Panc1 (cell line): ENCODE measurements at regions not wholly inside any gene's neighbourhood (a gene's known extent, or its start where the extent isn't known, plus 50 kb on each side); places are given as distances from the start of the nearest gene placed in this dataset.

Source experiments
- CTCF ChIP-seq: fragments of 450-650 bp; IDR thresholded peaks from 2 replicates; pipeline ENCODE4 v1.5.1; 2017; ENCODE audit warnings: mild to moderate bottlenecking
- POLR2AphosphoS5 ChIP-seq: IDR thresholded peaks from 2 replicates; pipeline ENCODE4 v1.6.1; 2012; ENCODE audit warnings: mild to moderate bottlenecking, low read depth, low read length, moderate library complexity

DNA sequence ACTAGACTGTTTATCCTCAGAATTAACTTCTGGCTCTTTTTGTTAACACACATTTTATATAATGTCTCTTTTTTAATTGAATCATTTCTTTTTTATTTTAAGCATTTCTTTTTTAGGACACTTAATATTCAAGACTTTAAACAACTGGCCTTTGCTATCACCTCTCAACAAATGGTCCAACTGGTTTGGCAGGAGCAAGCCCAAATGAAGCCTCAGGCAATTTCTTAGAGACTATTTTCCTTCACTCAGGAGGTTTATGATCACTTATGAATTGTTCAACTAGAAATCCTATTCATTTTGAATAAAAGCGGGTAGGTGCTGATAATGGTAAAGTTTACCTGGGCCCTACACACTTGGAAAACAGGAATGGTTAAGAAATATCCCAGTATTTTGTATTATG is 705.6 kb upstream of the GBE1 start:
- TF ChIP-seq CTCF (no peak), POLR2AphosphoS5 (no peak)
